ENCODE measurements at regions not wholly inside any gene's neighbourhood (a gene's known extent, or its start where the extent isn't known, plus 50 kb on each side); places are given as distances from the start of the nearest gene placed in this dataset.

- ATAC-seq (no peak), DNase-seq (no peak)
- no peak for TF ChIP-seq POLR2A (IDR thresholded peaks at IDR 0.05)
- no peak for TF ChIP-seq CTCF (IDR thresholded peaks at IDR 0.05)
- intact Hi-C loops (cut with DNase I): no loop called here
- Histone ChIP-seq H3K27me3 (no peaks in the 10 kb centered on the region), H3K36me3 (replicated peaks in 1 of 2; ENCODE audit: insufficient read depth in 1 of 2, low read depth in 2 of 2) (no peaks in the 10 kb centered on the region), H3K9me3 (no peaks in the 10 kb centered on the region), H3K27ac (no peak overlapping the region), H3K4me1 (no peaks in the 10 kb centered on the region), H3K4me3 (no peak overlapping the region)
- 89 to 92% methylated on average over 33 to 36 of the region's 36 CpGs for WGBS, 2 donors
These were observed 146.4 kb upstream of the ARID1B start for GRCh38 chr6:156630613-156631302.

- intact Hi-C loops (cut with DNase I): no loop called here
- WGBS, 2 donors: 79 to 96% methylated on average over 3 of the region's 3 CpGs
- DNase-seq: no peak
- H3K4me3 ChIP-seq: no peak overlapping the region
- H3K27ac ChIP-seq: no peak overlapping the region
- no peak for ATAC-seq
- no peaks in the 10 kb centered on the region for H3K4me1 ChIP-seq
- H3K36me3 ChIP-seq (replicated peaks in 1 of 2; ENCODE audit: insufficient read depth in 1 of 2, low read depth in 2 of 2): no peaks in the 10 kb centered on the region
- TF ChIP-seq POLR2A (IDR thresholded peaks at IDR 0.05) (no peak), CTCF (IDR thresholded peaks at IDR 0.05) (no peak)
- no peaks in the 10 kb centered on the region for H3K9me3 ChIP-seq
- H3K27me3 ChIP-seq: no peaks in the 10 kb centered on the region
These were observed 148.4 kb upstream of the ARID1B start for GRCh38 chr6:156628805-156629204.

- Histone ChIP-seq H3K4me3 (no peak overlapping the region), H3K4me1 (no peaks in the 10 kb centered on the region), H3K27me3 (no peaks in the 10 kb centered on the region), H3K27ac (no peak overlapping the region), H3K36me3 (replicated peaks in 1 of 2; ENCODE audit: insufficient read depth in 1 of 2, low read depth in 2 of 2) (no peaks in the 10 kb centered on the region), H3K9me3 (no peaks in the 10 kb centered on the region)
- intact Hi-C loops (cut with DNase I): no loop called here
- WGBS, 2 donors: 92 to 96% methylated on average over 1 of the region's 1 CpG
- no peak for DNase-seq
- TF ChIP-seq CTCF (IDR thresholded peaks at IDR 0.05) (no peak), POLR2A (IDR thresholded peaks at IDR 0.05) (no peak)
- ATAC-seq: no peak
These were observed 149.7 kb upstream of the ARID1B start for GRCh38 chr6:156627524-156627923.

- H3K27me3 ChIP-seq: no peaks in the 10 kb centered on the region
- no peaks in the 10 kb centered on the region for H3K36me3 ChIP-seq (replicated peaks in 1 of 2; ENCODE audit: insufficient read depth in 1 of 2, low read depth in 2 of 2)
- H3K4me3 ChIP-seq: no peak overlapping the region
- TF ChIP-seq POLR2A (IDR thresholded peaks at IDR 0.05) (no peak), CTCF (IDR thresholded peaks at IDR 0.05) (no peak)
- no peak for ATAC-seq
- WGBS, 2 donors: 48 to 66% methylated on average over 3 of the region's 3 CpGs
- H3K27ac ChIP-seq: no peak overlapping the region
- intact Hi-C loops (cut with DNase I): no loop called here
- H3K9me3 ChIP-seq: no peaks in the 10 kb centered on the region
- DNase-seq: no peak
- peaks cover 5% of the 10 kb centered on the region for H3K4me1 ChIP-seq
These were observed 155.0 kb upstream of the ARID1B start for GRCh38 chr6:156622185-156622584.

GRCh38 chr6:156620331-156620730 lies 156.8 kb upstream of the ARID1B start:
- DNase-seq: no peak
- intact Hi-C loops (cut with DNase I): no loop called here
- TF ChIP-seq POLR2A (IDR thresholded peaks at IDR 0.05) (no peak), CTCF (IDR thresholded peaks at IDR 0.05) (no peak)
- Histone ChIP-seq H3K27ac (no peak overlapping the region), H3K4me3 (no peak overlapping the region), H3K9me3 (no peaks in the 10 kb centered on the region), H3K4me1 (peaks cover 9% of the 10 kb centered on the region), H3K36me3 (replicated peaks in 1 of 2; ENCODE audit: insufficient read depth in 1 of 2, low read depth in 2 of 2) (no peaks in the 10 kb centered on the region), H3K27me3 (no peaks in the 10 kb centered on the region)
- 89 to 91% methylated on average over 4 of the region's 4 CpGs for WGBS, 2 donors
- ATAC-seq: no peak

All from body of pancreas (tissue), 4 donors.